ENCODE measurements at regions not wholly inside any gene's neighbourhood (a gene's known extent, or its start where the extent isn't known, plus 50 kb on each side); places are given as distances from the start of the nearest gene placed in this dataset.

DNA sequence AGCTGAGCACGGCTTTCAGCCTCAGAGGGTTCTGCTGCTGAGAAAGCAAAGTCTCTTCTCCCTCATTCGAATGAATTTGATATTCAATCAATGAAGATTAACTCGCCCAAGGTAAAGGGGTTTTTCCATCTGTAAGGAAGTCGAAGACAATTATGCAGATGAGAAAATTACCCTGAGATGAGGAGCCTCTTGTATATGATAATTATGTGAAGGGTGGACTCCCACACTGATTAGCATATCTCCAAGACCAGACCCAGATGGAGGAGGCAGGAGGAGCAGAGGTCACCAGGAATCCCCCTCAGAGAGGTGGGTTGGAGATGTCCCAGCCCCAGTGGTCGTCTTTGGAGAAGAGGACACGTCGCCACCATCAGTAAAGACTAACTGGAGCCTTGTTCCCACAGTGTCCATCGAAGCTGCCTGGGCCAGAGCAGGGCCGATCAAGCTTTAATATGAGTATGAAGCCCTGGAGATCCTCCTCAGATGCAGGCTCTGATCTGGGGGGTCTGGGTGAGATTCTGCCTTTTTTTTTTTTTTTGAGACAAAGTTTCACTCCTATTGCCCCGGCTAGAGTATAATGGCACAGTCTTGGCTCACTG, 61.5 kb upstream of the LHX1 start:
- Histone ChIP-seq H3K9me3 (ENCODE audit: control insufficient read depth in 1 of 2, insufficient read depth in 1 of 2, low read depth in 1 of 2, low read length in 2 of 2) (no peaks in the 10 kb centered on the region), H2AFZ (ENCODE audit: low read depth, low read length, poor library complexity, severe bottlenecking) (no peak overlapping the region), H3K27ac (ENCODE audit: low read depth, low read length) (no peak overlapping the region), H4K20me1 (ENCODE audit: insufficient read depth) (no peaks in the 10 kb centered on the region), H3K36me3 (ENCODE audit: control insufficient read depth in 1 of 2, insufficient read depth in 2 of 2, low read length in 2 of 2) (no peaks in the 10 kb centered on the region), H3K4me3 (replicated peaks in 1 of 2; ENCODE audit: low read depth in 1 of 2, low read length in 2 of 2) (no peak overlapping the region), H3K9ac (ENCODE audit: low read length) (no peak overlapping the region), H3K79me2 (ENCODE audit: insufficient read depth, low read length) (no peaks in the 10 kb centered on the region), H3K4me2 (ENCODE audit: low read length) (no peak overlapping the region), H3K27me3 (ENCODE audit: insufficient read depth, low read length) (no peaks in the 10 kb centered on the region), H3K9me2 (ENCODE audit: insufficient read depth) (no peaks in the 10 kb centered on the region), H3K4me1 (ENCODE audit: control insufficient read depth in 1 of 2, insufficient read depth in 2 of 2, low read length in 2 of 2) (peaks cover 0 to 6% of the 10 kb centered on the region in 2 experiments; a peak in 2 of 4 replicates)
- RAD21 ChIA-PET (ENCODE audit: low non-redundant PET in 1 of 2, low total read pairs in 2 of 2, uncharacterized antibody in 2 of 2, unreplicated experiment in 2 of 2): no interaction called here
- no peak for ATAC-seq
- TF ChIP-seq JUND (IDR thresholded peaks at IDR 0.05): no peak
- no peak for TF ChIP-seq EZH2 (IDR thresholded peaks at IDR 0.05)
- no peak for TF ChIP-seq YY1 (IDR thresholded peaks at IDR 0.05; ENCODE audit: extremely low read depth, insufficient replicate concordance, low read depth, low read length)
- no peak for TF ChIP-seq RAD21 (IDR thresholded peaks at IDR 0.05; ENCODE audit: low read depth)
- no peak for TF ChIP-seq ZNF274 (IDR thresholded peaks at IDR 0.05; ENCODE audit: low read depth, low read length)
- TF ChIP-seq, protein P1, sequence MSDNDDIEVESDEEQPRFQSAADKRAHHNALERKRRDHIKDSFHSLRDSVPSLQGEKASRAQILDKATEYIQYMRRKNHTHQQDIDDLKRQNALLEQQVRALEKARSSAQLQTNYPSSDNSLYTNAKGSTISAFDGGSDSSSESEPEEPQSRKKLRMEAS (IDR thresholded peaks at IDR 0.05): no peak
- TF ChIP-seq SRF (IDR thresholded peaks at IDR 0.05; ENCODE audit: low read depth): no peak
- TF ChIP-seq, protein P2, sequence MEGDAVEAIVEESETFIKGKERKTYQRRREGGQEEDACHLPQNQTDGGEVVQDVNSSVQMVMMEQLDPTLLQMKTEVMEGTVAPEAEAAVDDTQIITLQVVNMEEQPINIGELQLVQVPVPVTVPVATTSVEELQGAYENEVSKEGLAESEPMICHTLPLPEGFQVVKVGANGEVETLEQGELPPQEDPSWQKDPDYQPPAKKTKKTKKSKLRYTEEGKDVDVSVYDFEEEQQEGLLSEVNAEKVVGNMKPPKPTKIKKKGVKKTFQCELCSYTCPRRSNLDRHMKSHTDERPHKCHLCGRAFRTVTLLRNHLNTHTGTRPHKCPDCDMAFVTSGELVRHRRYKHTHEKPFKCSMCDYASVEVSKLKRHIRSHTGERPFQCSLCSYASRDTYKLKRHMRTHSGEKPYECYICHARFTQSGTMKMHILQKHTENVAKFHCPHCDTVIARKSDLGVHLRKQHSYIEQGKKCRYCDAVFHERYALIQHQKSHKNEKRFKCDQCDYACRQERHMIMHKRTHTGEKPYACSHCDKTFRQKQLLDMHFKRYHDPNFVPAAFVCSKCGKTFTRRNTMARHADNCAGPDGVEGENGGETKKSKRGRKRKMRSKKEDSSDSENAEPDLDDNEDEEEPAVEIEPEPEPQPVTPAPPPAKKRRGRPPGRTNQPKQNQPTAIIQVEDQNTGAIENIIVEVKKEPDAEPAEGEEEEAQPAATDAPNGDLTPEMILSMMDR (IDR thresholded peaks at IDR 0.05 in 2 of 3, conservative IDR thresholded peaks at IDR 0.05 in 1 of 3; ENCODE audit: borderline replicate concordance in 1 of 3, insufficient read depth in 1 of 3, low read depth in 2 of 3, low read length in 2 of 3): no peak
- no peak for TF ChIP-seq CEBPB (IDR thresholded peaks at IDR 0.05; ENCODE audit: low read depth)
- TF ChIP-seq EZH2phosphoT487 (IDR thresholded peaks at IDR 0.05; ENCODE audit: borderline replicate concordance): no peak
- no peak for TF ChIP-seq SIN3A (IDR thresholded peaks at IDR 0.05; ENCODE audit: low read depth)
- no peak for TF ChIP-seq POLR2AphosphoS5 (IDR thresholded peaks at IDR 0.05; ENCODE audit: low read depth, low read length)
- TF ChIP-seq ELF1 (IDR thresholded peaks at IDR 0.05; ENCODE audit: borderline replicate concordance, low read depth): no peak
- no peak for TF ChIP-seq FOSL1 (IDR thresholded peaks at IDR 0.05; ENCODE audit: low read depth)
- TF ChIP-seq, protein P3, sequence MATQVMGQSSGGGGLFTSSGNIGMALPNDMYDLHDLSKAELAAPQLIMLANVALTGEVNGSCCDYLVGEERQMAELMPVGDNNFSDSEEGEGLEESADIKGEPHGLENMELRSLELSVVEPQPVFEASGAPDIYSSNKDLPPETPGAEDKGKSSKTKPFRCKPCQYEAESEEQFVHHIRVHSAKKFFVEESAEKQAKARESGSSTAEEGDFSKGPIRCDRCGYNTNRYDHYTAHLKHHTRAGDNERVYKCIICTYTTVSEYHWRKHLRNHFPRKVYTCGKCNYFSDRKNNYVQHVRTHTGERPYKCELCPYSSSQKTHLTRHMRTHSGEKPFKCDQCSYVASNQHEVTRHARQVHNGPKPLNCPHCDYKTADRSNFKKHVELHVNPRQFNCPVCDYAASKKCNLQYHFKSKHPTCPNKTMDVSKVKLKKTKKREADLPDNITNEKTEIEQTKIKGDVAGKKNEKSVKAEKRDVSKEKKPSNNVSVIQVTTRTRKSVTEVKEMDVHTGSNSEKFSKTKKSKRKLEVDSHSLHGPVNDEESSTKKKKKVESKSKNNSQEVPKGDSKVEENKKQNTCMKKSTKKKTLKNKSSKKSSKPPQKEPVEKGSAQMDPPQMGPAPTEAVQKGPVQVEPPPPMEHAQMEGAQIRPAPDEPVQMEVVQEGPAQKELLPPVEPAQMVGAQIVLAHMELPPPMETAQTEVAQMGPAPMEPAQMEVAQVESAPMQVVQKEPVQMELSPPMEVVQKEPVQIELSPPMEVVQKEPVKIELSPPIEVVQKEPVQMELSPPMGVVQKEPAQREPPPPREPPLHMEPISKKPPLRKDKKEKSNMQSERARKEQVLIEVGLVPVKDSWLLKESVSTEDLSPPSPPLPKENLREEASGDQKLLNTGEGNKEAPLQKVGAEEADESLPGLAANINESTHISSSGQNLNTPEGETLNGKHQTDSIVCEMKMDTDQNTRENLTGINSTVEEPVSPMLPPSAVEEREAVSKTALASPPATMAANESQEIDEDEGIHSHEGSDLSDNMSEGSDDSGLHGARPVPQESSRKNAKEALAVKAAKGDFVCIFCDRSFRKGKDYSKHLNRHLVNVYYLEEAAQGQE (IDR thresholded peaks at IDR 0.05; ENCODE audit: low read depth): no peak
- TF ChIP-seq CBX3 (IDR thresholded peaks at IDR 0.05; ENCODE audit: low read depth): no peak
- intact Hi-C loops (cut with micrococcal nuclease): no loop called here
- POLR2A ChIA-PET: no interaction called here
- CTCF ChIA-PET: no interaction called here
- DNase-seq (ENCODE audit: low read depth, low spot score): no peak
- no TSS peak for BruUV-seq (replicated peaks)
